HG03378 (cell line): ENCODE measurements at regions not wholly inside any gene's neighbourhood (a gene's known extent, or its start where the extent isn't known, plus 50 kb on each side); places are given as distances from the start of the nearest gene placed in this dataset.
"Not testable (repeated sequence)": the region's sequence is repeated elsewhere in the genome, so short reads cannot be mapped to it uniquely, and the experiment has no call there.

Experiments
- ATAC-seq: cut with Tn5 transposase; IDR thresholded peaks from one replicate; pipeline ENCODE4 v1.9.1; 2021; ENCODE audit warnings: mild to moderate bottlenecking, moderate library complexity; ENCODE audit not compliant: unreplicated experiment

DNA sequence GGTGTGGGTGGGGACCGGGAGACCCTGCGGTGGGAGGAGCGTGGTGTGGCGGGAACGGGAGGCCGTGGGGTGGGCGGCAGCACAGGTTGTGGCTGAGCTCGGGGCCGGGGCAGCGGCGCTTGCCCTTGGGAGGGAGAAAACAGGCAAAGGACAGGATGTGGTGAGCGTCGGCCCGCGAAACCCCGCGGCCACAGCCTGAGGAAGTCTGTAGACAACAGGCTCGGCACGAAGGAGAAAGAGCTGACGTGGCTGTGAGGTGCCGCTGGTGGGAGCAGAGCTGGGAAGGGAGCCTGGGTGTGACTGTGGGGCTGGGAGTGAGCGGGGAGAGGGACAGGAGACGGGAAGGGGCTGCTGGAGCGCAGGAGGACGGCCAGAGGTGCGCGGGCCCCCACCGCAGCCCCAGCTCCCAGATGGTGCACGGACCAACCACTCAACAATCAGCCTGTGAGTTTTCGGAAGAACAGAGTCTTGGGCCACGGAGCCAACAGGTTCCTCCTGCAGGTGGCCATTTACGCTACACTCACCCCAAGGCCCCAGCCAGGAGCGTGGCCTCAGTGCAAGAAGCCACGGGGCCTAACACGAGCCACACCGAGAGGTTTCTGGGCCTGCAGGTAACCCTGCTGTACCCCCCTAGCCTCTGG is 202.8 kb downstream of the DLL1 start:
- peak; percentile 59 for ATAC-seq

DNA sequence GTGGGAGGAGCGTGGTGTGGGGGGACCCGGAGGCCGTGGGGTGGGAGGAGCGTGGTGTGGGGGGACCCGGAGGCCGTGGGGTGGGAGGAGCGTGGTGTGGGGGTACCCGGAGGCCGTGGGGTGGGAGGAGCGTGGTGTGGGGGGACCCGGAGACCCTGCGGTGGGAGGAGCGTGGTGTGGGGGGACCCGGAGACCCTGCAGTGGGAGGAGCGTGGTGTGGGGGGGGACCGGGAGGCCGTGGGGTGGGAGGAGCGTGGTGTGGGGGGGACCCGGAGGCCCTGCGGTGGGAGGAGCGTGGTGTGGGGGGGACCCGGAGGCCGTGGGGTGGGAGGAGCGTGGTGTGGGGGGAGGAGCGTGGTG is 203.5 kb downstream of the DLL1 start:
- ATAC-seq = not testable (repeated sequence)

DNA sequence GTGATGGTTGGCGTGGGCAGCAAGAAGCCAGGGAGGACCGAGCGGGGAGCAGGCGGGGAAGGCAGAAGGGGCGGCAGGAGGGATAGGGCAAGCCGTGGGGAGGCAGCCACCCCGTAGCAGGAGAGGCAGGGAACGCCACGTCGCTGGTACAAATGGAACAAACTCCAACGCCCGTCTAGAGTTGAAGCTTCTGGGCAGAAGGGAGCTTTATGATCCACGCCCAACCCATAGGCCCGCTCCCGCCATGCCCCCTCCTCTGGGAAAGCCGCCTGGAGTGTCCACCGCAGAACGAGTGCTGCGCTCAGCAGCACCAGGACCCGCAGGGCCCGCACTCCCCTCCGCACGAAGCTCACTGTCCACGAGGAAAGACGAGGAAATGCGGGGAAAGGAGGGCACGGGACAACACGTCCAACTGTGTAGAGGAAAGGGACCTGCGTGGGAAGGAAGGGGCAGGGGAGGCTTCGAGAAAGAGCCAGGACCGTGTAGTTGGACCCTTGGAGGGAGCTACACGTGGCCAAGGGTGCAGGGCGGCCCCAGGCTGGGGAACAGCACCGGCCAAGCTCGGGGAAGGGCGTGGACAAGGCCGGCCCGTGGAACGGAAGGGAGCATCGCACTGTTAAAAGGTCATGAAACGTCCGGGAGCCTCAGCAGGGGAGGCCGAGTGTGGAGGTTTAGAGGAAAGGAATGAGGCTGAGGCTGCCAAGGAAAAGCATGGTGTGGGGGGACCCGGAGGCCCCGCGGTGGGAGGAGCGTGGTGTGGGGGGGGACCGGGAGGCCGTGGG is 204.0 kb downstream of the DLL1 start:
- ATAC-seq = no peak

DNA sequence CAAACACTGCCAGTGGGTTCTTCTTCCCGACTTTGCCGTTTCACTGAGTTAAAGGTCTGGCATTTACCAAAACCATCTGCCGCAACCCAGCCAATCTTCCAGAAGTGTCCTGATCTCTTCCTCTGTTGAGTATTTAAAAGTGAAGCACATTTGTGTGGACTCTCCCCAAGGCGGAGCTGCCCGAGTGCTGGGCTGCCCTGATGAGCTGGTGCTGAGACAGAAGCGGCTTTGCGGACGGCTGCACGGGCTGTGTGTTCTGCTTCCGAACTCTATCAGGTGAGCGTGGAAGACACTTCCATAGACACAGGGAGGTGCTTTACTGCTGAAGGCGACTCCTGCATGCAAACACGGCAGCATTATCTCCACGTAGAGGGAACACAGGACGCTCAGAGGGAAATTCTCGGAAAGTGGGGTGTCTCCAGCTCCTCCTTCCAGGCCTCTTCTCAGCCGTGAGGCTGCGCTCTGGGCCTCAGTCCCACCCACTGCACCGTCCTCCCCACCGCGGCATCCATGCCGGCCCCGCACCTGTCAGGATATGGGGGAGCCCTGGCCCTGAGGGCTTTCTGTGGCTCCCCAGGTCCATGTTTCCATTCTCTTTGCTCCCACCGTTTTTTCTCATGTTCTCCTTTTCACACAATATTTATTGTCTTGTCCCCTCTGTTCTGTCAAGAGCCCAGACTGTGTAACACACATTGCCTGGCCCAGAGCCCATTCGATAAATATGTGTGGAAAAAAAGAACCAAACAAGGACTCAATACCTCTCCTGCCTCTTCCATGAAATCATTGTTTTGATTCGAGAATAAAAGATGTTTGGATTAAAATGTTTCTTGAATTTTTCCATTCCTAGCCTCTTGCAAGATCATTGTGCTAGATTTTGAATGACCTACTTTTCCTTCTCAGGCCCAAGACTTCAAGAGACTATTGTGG is 205.1 kb downstream of the DLL1 start:
- no peak for ATAC-seq

DNA sequence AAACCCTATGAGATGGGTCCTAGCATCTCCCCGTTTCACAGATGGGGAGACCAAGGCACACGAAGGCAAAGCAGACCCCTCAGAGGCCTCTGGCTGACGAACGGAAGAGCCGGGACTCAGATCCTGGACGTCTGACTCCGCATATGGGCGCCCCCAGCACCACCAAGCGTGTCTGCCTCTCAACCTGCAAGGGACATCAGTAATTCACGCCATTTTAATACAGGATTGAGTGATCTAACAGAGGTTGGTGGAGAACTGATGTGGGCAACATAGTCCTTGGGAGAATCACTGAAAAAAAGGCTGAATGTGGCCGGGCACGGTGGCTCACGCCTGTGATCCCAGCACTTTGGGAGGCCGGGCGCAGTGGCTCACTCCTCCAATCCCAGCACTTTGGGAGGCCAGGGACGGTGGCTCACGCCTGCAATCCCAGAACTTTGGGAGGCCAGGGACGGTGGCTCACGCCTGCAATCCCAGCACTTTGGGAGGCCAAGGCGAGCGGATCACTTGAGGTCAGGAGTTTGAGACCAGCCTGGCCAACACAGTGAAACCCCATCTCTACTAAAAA is 206.6 kb downstream of the DLL1 start:
- no peak for ATAC-seq

DNA sequence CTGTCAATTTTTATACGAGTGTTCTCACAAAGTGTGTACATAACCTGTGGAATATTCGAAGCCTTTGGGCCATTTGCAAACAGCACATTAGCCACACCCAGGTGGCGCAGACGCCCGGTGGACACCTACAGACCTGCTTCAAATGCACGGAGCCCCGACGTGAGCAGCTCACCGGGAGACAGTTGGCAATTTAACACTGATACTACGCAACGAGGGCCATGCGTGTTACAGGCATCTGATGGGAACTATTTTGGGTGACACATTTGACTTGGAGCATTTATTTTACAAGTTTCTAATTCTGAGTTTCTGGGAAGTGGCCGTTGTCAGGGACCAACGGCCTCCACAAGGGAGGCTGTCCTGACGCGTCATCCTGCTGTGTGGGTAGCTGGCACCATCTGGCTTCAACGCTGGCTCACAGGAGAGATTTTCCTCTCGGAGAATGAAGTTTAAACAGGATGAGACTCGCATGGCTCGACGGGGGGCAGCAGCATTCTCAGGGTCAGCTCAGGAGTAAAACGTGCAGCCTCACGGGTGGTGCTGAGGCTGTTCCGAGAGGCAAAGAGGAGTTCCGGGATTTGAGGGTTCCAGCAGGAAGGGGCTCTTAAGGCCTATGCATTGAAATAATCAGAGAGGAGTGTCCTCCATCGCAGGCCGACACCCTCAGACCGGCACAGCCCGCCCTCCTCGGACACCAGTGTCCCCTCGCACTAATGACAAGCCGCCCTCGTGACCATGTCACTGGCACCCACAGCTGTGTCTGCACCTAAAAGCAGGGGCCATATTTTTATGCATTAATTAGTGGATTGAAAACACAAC is 207.4 kb downstream of the DLL1 start:
- no peak for ATAC-seq

DNA sequence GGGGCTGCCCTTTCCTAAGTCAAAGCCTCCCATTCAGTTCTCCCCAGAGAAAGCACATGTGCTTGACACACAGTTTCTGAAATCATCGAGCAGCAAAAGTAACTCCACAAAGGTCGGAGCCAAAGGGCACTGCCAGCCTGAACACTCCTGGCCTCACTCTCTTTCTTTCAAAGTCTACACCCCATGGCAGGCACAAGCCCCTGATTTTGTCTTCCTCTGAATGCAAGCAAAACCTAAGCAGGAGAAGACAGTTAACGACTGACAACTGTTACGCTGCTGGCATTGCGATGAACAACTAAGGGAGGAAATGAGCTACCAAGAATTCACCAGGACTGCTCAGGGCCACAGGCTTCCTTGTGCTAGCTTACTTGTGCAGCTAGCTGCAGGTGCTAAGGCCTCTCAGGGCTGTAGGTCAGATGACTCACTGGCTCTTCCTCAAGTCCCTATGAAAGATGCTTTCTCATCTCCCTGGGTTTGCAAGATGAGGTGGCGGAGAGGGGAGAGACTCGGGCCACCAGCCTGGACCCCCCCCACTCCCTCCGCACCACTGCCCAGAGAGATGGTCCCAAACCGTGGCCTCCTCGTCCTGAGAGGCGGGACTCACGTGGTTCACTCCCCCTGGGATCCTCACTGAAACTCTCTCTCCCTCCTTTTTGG is 208.2 kb downstream of the DLL1 start:
- no peak for ATAC-seq

DNA sequence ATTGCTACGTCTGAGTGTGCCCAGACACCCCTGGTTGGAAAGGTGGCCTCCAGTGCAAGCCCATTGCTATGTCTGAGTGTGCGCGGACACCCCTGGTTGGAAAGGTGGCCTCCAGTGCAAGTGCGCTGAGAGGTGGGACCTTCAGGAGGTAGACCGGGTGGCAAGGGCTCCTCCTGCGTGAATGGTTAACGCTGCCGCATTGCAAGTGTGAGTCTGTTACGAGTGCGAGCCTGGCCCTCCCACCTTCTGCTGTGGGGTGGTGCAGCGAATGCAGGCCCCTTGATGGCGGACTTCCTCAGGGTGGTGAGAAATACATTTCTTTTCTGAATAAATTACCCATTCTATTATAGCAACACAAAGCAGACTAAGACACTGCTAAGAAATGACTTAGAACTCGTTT is 208.8 kb downstream of the DLL1 start:
- no peak for ATAC-seq

DNA sequence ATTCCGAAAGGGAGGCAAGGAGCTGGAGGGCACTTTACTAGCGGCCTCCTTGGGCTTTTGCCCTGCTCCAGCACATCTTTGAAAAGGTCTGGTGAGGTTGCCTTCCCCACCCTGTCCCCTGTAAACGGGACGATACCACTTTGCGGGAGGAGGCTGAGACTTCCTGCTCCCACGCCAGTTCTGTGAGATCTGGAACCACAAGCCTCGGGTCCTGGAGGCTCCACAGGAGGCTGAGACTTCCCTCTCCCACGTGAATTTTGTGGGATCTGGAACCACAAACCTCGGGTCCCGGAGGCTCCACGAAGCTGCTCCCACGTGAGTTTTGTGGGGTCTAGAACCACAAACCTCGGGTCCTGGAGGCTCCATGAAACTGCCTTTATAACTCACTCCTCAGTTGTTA is 209.3 kb downstream of the DLL1 start:
- no peak for ATAC-seq

DNA sequence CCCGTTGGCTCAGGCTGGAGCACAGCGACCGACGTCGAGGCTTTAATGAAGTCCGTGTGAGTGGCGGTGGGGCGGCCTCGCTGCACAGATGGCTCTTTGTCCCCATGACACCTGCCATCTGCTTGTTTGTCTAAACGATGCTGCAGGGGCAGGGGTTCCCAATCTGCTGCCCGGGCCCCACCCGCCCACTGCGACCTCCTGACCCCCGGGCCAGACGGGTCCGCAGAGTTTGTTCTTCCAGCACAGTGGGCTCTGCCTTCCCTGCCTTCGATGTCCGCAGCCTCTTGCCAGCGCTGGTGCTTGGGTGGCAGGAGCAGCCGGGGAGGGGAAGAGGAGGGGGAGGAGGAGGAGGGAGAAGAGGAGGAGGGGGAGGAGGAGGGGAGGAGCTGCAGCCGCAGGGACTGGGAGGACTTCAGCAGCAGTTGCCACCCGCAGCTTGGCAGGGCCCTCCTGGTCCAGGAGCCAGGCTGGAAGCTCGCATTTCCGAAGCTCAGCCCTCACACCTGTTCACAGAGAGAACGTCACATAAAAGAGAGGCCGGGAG is 210.0 kb downstream of the DLL1 start:
- no peak for ATAC-seq

DNA sequence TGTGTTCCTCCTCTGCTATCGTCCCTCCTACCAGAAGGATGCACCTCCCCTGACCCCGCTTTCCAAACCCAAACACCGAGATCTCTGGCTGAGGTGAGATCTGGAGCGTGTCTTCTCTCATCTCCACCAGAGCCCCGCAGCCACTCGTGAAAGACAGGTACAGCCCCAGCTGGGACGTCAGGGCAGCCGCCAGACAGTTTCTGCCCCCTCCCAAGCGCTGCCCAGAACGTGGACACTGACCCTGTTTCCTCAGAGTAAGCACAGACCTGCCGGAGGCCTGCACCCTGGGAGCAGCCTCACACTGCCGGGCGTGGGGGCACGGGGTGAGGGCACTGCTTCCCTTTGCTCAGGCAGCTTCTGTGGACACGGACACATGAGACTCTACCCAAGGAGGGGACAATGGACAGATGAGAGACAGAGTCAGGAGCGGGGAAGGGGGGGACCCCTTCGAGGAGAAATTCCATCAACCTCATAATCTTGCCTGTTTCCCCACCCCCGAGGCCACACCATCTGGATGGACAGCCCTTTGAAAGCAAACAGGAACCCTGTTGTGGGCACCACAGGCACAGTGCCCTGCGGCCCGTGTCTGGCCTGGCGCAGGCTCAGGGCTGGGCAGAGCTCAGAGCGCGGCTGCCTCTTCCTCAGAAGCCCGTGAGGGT is 210.6 kb downstream of the DLL1 start:
- no peak for ATAC-seq

DNA sequence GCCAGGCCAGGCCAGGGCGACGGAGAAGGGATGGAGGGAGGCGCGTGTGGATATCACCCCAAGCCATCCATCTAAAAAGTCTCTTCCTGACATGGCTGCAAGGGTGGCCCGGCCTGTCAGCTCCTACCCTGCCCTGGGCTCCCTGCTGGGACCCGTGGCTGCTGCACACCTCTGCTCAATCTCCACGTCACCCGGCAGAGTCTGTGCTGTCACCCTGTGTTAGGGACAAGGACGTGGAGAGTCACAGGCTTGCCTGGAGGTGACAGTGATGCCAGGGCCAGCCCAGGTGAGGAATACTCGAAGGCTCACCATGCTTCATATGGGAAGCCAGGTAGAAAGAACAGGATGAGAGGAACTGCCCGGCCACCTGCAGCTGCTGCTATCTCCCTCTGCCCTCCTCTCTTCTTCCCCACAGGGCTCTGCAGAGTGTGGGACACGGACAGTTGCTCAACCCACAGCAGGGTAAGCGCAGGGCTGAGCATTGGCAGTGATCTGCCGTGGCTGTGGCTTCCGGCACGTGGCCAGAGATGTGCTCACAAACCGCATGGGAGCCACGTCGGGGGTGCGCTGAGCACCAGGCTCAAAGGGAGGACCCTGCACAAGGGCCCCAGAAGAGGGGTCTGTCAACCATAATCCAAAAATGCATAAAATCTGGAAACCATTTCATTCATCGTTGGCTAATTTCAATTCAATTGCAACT is 214.3 kb downstream of the DLL1 start:
- ATAC-seq = no peak

DNA sequence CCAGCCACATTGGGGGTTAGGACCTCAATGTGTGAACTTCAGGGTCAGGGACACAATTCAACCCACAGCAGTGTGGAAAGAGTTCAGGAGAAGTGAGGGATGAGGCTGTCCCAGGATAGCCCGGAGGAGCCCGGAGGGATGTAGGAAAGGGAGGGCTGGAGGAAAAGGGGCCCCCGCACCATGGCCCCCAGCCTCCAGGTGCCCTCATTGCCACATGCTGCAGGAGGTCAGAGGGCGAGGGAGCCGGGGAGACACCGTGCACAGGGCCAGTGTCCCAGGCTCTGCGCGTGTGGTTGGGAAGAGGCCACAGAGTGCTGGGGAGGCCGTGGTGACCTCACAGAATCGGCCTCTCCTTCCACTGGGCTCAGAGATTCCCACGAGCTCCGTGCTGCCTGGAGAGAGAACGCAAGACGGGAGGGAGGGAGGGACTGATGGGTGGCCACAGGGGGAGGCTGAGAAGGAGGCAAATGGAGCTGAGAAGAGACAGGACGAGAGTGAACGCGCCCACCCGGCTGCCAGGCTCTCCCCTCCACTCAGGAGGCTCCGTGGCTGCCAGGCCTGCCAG is 215.1 kb downstream of the DLL1 start:
- no peak for ATAC-seq

DNA sequence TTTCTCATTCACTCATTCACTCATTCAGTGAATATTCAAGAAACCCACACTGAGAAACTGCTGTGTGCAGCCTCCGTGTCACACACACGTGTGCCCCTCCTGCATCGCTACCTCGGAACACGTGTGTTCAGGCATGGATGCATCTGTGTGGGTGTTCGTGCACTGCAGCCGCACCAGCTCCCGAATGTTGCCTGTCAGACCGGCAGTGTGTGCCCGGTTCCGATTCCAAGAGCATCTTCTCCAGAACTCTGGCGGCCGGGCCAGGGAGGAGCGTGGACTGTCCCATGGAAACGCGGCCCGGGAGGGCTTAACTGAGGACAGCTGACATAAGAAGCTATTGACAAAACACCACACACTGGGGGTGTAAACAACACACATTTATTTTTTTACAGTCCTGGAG is 216.0 kb downstream of the DLL1 start:
- no peak for ATAC-seq

DNA sequence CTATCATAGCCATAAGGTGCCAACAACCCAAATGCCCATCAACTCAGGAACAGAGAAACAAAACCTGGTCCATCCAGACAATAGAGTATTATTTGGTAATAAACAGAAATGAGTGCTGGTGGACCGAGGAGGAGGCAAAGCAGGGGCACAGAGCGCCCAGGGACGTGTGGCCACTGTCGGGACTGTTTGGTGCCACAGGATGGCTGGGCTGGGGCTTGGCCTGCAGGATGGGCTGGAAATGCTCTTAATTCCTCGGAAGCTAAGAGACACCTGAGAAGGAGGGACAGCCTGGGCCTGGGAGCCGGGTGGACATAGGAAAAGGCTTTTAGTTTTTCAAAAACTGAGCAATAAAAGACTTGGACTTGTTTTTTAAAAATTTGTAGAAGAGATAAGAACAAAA is 216.4 kb downstream of the DLL1 start:
- ATAC-seq = no peak

DNA sequence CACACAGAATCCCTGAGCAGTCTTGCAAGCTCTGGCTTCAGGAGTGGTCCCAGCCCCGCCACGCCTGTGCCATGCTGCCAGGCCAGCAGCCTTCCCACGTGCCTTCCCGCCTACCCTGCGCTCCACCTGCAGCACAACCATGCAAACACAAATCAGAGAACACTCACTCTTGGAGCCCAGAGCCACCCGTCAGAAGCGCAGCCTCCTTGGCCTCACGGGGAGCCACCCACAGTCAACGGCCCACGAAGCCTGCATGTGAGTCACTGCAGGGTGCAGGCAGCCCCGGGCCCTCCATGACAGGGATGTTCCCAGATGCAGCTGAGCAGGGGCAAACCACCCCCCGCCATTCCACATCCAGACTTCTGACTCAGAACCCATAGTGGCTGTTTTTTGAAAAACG is 217.0 kb downstream of the DLL1 start:
- no peak for ATAC-seq

DNA sequence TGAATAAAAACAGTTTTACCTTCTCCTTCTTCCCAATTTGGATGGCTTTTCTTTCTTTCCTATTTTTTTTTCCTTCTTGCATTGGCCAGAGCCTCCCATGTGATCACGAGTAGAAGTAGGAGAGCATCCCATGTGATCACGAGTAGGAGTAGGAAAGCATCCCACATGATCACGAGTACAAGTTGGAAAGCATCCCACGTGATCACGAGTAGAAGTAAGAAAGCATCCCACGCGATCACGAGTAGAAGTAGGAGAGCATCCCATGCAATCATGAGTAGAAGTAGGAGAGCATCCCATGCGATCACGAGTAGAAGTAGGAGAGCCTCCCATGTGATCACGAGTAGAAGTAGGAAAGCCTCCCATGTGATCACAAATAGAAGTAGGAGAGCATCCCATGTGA is 218.6 kb downstream of the DLL1 start:
- no peak for ATAC-seq

DNA sequence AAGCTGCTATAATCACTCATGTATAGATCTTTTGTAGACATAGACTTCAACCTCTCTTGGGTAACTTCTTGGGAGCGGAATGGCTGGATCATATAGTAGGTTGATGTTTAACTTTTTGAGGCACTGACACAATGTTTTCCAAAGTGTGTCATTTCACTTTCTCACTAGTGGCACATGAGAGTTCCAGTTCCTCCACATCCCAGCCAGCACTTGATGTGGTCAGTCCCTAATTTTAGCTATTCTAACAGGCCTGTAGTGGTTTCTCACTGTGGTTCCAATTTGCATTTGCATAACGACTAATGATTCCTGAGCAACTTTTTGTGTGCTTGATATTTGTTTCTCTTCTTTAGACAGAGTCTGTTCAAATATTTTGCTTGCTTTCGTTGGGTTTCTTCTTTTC is 221.3 kb downstream of the DLL1 start:
- no peak for ATAC-seq
